ENCODE measurements at regions not wholly inside any gene's neighbourhood (a gene's known extent, or its start where the extent isn't known, plus 50 kb on each side); places are given as distances from the start of the nearest gene placed in this dataset.

DNA sequence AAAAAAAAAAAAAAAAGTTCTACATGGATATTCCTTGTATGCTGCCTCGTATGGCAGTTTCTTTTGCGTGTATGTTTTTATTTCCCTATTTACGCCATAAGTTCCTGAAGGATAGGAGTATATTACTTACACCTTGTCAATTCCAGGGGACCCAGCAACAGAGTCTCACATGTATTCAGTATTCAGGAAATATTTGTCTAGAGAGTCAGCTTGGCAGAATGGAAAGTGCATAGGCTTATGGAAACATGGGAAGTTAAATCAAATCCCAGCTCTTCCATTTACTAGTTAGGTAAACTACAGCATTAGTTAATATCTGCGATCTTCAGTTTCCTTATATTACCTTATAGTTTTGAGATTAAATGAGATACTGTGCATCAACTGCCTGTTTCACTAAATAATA is 51.1 kb upstream of the SLC22A16 start:
- intact Hi-C loops (cut with DNase I) = loop anchor here (5.0 kb wide), 2 partner anchors 420 to 470 kb away; no protein-coding TSS in a partner anchor
- no peak for DNase-seq (ENCODE audit: low spot score)

DNA sequence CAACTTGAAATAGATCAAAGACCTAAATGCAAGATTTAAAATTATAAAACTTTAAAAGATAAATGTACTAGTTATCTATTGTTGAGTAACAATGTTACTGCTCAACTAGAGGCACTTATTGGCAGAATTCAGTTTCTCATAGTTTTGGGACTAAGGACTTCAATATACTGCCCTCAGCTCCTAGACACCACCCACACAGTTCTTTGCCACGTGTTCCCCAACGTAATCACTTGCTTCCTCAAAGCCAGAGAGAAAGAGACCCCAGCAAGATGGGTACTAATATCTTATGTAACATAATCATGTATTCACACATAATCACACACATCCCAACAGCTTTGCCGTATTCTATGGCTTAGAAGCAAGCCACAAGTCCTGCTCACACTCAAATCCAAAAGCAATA is 50.3 kb upstream of the SLC22A16 start:
- H3K9me3 ChIP-seq = no peaks in the 10 kb centered on the region
- no peak for DNase-seq (ENCODE audit: low spot score)
- H3K4me1 ChIP-seq (replicated peaks) = peaks cover 10% of the 10 kb centered on the region
- no peaks in the 10 kb centered on the region for H3K27me3 ChIP-seq (replicated peaks; ENCODE audit: insufficient read depth)
- 76% methylated on average over 3 of the region's 3 CpGs for WGBS
- H3K4me3 ChIP-seq = no peak overlapping the region
- intact Hi-C loops (cut with DNase I) = loop anchor here (5.0 kb wide), 2 partner anchors 421 to 471 kb away; no protein-coding TSS in a partner anchor
- no peak overlapping the region for H3K27ac ChIP-seq
- no peak for TF ChIP-seq POLR2A (IDR thresholded peaks at IDR 0.05)
- no peak for TF ChIP-seq POLR2AphosphoS5 (IDR thresholded peaks at IDR 0.05)
- TF ChIP-seq, protein P1, sequence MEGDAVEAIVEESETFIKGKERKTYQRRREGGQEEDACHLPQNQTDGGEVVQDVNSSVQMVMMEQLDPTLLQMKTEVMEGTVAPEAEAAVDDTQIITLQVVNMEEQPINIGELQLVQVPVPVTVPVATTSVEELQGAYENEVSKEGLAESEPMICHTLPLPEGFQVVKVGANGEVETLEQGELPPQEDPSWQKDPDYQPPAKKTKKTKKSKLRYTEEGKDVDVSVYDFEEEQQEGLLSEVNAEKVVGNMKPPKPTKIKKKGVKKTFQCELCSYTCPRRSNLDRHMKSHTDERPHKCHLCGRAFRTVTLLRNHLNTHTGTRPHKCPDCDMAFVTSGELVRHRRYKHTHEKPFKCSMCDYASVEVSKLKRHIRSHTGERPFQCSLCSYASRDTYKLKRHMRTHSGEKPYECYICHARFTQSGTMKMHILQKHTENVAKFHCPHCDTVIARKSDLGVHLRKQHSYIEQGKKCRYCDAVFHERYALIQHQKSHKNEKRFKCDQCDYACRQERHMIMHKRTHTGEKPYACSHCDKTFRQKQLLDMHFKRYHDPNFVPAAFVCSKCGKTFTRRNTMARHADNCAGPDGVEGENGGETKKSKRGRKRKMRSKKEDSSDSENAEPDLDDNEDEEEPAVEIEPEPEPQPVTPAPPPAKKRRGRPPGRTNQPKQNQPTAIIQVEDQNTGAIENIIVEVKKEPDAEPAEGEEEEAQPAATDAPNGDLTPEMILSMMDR (IDR thresholded peaks at IDR 0.05) = no peak
- no peaks in the 10 kb centered on the region for H3K36me3 ChIP-seq

More for the DNA sequence above, 51.1 kb upstream of the SLC22A16 start:
- H3K27me3 ChIP-seq (replicated peaks; ENCODE audit: insufficient read depth) = no peaks in the 10 kb centered on the region
- TF ChIP-seq POLR2AphosphoS5 (IDR thresholded peaks at IDR 0.05) = no peak
- no peak for TF ChIP-seq POLR2A (IDR thresholded peaks at IDR 0.05)
- TF ChIP-seq, protein P1 (IDR thresholded peaks at IDR 0.05) = no peak
- H3K9me3 ChIP-seq = no peaks in the 10 kb centered on the region
- no peaks in the 10 kb centered on the region for H3K36me3 ChIP-seq
- H3K4me1 ChIP-seq (replicated peaks) = peaks cover 14% of the 10 kb centered on the region
- no peak overlapping the region for H3K4me3 ChIP-seq
- peak overlapping the region; percentile 21 to 73 for H3K27ac ChIP-seq
- 74% methylated on average over 4 of the region's 4 CpGs for WGBS
